GM23338 (cell line): ENCODE measurements at regions not wholly inside any gene's neighbourhood (a gene's known extent, or its start where the extent isn't known, plus 50 kb on each side); places are given as distances from the start of the nearest gene placed in this dataset.

ENCODE experiments used
- ATAC-seq: fragments of 200-7000 bp; cut with Tn5 transposase; 3 replicates; pipeline ENCODE4 v1.9.1; 2020
- DNase-seq: peaks from one replicate; pipeline ENCODE4 v3.0.0-alpha.2; 2015; ENCODE audit warnings: low spot score
- H2AFZ ChIP-seq: fragments of 200-600 bp; sonication (generic); 2 replicates; pipeline ENCODE4 v1.8.0; 2016; ENCODE audit warnings: antibody characterized with exemption, mild to moderate bottlenecking, moderate library complexity
- H3F3A ChIP-seq: fragments of 200-600 bp; sonication (generic); replicated peaks from 2 replicates; pipeline ENCODE4 v1.8.0; 2017; ENCODE audit warnings: antibody characterized with exemption, mixed run types, low read depth
- H3K27ac ChIP-seq: fragments of 200-600 bp; sonication (generic); 2 replicates; pipeline ENCODE4 v1.6.1; 2016; ENCODE audit warnings: low read depth
- H3K27me3 ChIP-seq: fragments of 200-600 bp; sonication (generic); 2 replicates; pipeline ENCODE4 v1.8.0; 2016; ENCODE audit warnings: mild to moderate bottlenecking, mixed run types, moderate library complexity; ENCODE audit not compliant: insufficient read depth
- H3K36me3 ChIP-seq: fragments of 200-600 bp; sonication (generic); 2 replicates; pipeline ENCODE4 v1.8.0; 2016; ENCODE audit warnings: mild to moderate bottlenecking; ENCODE audit not compliant: insufficient read depth
- H3K4me1 ChIP-seq: fragments of 200-600 bp; sonication (generic); 2 replicates; pipeline ENCODE4 v1.8.0; 2016; ENCODE audit warnings: mild to moderate bottlenecking, moderate library complexity; ENCODE audit not compliant: insufficient read depth
- H3K4me2 ChIP-seq: fragments of 200-600 bp; sonication (generic); 2 replicates; pipeline ENCODE4 v1.7.1; 2017; ENCODE audit warnings: mixed run types
- H3K4me3 ChIP-seq: fragments of 200-600 bp; sonication (generic); 2 replicates; pipeline ENCODE4 v1.6.1; 2016; ENCODE audit warnings: mixed run types
- H3K79me2 ChIP-seq: fragments of 200-600 bp; sonication (generic); replicated peaks from 2 replicates; pipeline ENCODE4 v1.8.0; 2017; ENCODE audit warnings: mild to moderate bottlenecking; ENCODE audit not compliant: insufficient read depth
- H3K9me2 ChIP-seq: fragments of 200-600 bp; sonication (generic); 2 replicates; pipeline ENCODE4 v1.8.0; 2017; ENCODE audit not compliant: insufficient read depth
- H4K20me1 ChIP-seq: fragments of 200-600 bp; sonication (generic); replicated peaks from 2 replicates; pipeline ENCODE4 v1.8.0; 2017; ENCODE audit warnings: mild to moderate bottlenecking; ENCODE audit not compliant: insufficient read depth
- H3K27ac Mint-ChIP-seq: 2 replicates; pipeline ENCODE4 v1.8.0; 2020; ENCODE audit warnings: inconsistent platforms, mild to moderate bottlenecking, moderate library complexity, mixed read lengths
- H3K27me3 Mint-ChIP-seq: 3 replicates; pipeline ENCODE4 v1.8.0; 2022; ENCODE audit warnings: low read depth, mild to moderate bottlenecking, moderate library complexity, mixed read lengths, inconsistent platforms; ENCODE audit not compliant: insufficient read depth, poor library complexity
- H3K36me3 Mint-ChIP-seq: 3 replicates; pipeline ENCODE4 v1.8.0; 2021; ENCODE audit warnings: low read depth, mild to moderate bottlenecking, inconsistent platforms, moderate library complexity, mixed read lengths
- H3K4me1 Mint-ChIP-seq: 3 replicates; pipeline ENCODE4 v1.8.0; 2020; ENCODE audit warnings: mild to moderate bottlenecking, inconsistent platforms, mixed read lengths
- H3K4me3 Mint-ChIP-seq: 3 replicates; pipeline ENCODE4 v1.8.0; 2021; ENCODE audit warnings: moderate library complexity, mild to moderate bottlenecking, inconsistent platforms, mixed read lengths
- H3K9me3 Mint-ChIP-seq: 3 replicates; pipeline ENCODE4 v1.8.0; 2020; ENCODE audit warnings: moderate library complexity, mild to moderate bottlenecking, inconsistent platforms, mixed read lengths
- CREB1 ChIP-seq: fragments of 250-450 bp; sonication (Bioruptor Pico); IDR thresholded peaks from 2 replicates; pipeline ENCODE4 v1.5.0; 2020; ENCODE audit warnings: low read depth, mild to moderate bottlenecking, moderate library complexity
- CTCF ChIP-seq, 2 experiments: fragments of 200-600 bp in 1 of 2; sonication (generic) in 1 of 2; conservative IDR thresholded peaks; 2 replicates each; pipeline versions ENCODE4 v1.5.1 to v1.6.1; 2016 to 2017; ENCODE audit warnings: antibody characterized with exemption in 2 of 2, low read depth in 2 of 2, mild to moderate bottlenecking in 2 of 2, moderate library complexity in 1 of 2
- ETS1 ChIP-seq: IDR thresholded peaks from 2 replicates; pipeline ENCODE4 v1.6.1; 2016; ENCODE audit warnings: antibody characterized with exemption
- EZH2 ChIP-seq: fragments of 200-600 bp; sonication (generic); IDR thresholded peaks from one replicate; pipeline ENCODE4 v1.8.0; 2017; ENCODE audit warnings: antibody characterized with exemption, mild to moderate bottlenecking, low read depth; ENCODE audit not compliant: unreplicated experiment
- EZH2phosphoT487 ChIP-seq: fragments of 200-600 bp; sonication (generic); IDR thresholded peaks from one replicate; pipeline ENCODE4 v1.8.1; 2018; ENCODE audit warnings: antibody characterized with exemption; ENCODE audit not compliant: unreplicated experiment
- JUNB ChIP-seq: IDR thresholded peaks from one replicate; pipeline ENCODE4 v1.6.1; 2016; ENCODE audit warnings: antibody characterized with exemption; ENCODE audit not compliant: unreplicated experiment
- NANOG ChIP-seq: IDR thresholded peaks from 2 replicates; pipeline ENCODE4 v1.6.1; 2016; ENCODE audit warnings: antibody characterized with exemption, borderline replicate concordance
- POLR2AphosphoS5 ChIP-seq: IDR thresholded peaks from 2 replicates; pipeline ENCODE4 v1.6.1; 2016; ENCODE audit warnings: antibody characterized with exemption, low read depth
- REST ChIP-seq: IDR thresholded peaks from one replicate; pipeline ENCODE4 v1.6.1; 2018; ENCODE audit warnings: antibody characterized with exemption; ENCODE audit not compliant: unreplicated experiment
- STAT1 ChIP-seq: IDR thresholded peaks from one replicate; pipeline ENCODE4 v1.6.1; 2016; ENCODE audit warnings: antibody characterized with exemption; ENCODE audit not compliant: unreplicated experiment
- ZNF114 ChIP-seq: fragments of 250-450 bp; sonication (Bioruptor Pico); IDR thresholded peaks from 2 replicates; pipeline ENCODE4 v1.5.0; 2020; ENCODE audit warnings: mild to moderate bottlenecking, moderate library complexity
- ZNF331 ChIP-seq: fragments of 250-450 bp; sonication (Bioruptor Pico); IDR thresholded peaks from 2 replicates; pipeline ENCODE4 v1.5.0; 2020; ENCODE audit warnings: low read depth, mild to moderate bottlenecking, moderate library complexity
- ZNF462 ChIP-seq: fragments of 250-450 bp; sonication (Bioruptor Pico); IDR thresholded peaks from 2 replicates; pipeline ENCODE4 v1.5.0; 2020; ENCODE audit warnings: mild to moderate bottlenecking, moderate library complexity

GRCh38 chr1:219751870-219752507, 139.1 kb upstream of the ZC3H11B start:
- no peaks in the 10 kb centered on the region for H3K79me2 ChIP-seq
- H3K27me3 ChIP-seq = no peaks in the 10 kb centered on the region
- Mint-ChIP-seq H3K9me3 (no peaks in the 10 kb centered on the region), H3K4me3 (no peak overlapping the region), H3K4me1 (no peaks in the 10 kb centered on the region; the same call in 2 of the 3 replicates), H3K27me3 (peaks cover 3% of the 10 kb centered on the region), H3K27ac (no peak overlapping the region), H3K36me3 (no peaks in the 10 kb centered on the region)
- no peaks in the 10 kb centered on the region for H3K36me3 ChIP-seq
- H3K4me1 ChIP-seq = no peaks in the 10 kb centered on the region
- no peak for DNase-seq
- peaks cover 9% of the 10 kb centered on the region for H3K9me2 ChIP-seq
- H3K27ac ChIP-seq = no peak overlapping the region
- no peak overlapping the region for H2AFZ ChIP-seq
- ATAC-seq = no peak
- H3K4me3 ChIP-seq = no peak overlapping the region
- TF ChIP-seq ZNF114 (CRISPR knock-in tag) = no peak
- no peak for TF ChIP-seq ZNF462 (CRISPR knock-in tag)
- no peak for TF ChIP-seq STAT1
- no peak for TF ChIP-seq EZH2phosphoT487
- TF ChIP-seq REST = no peak
- TF ChIP-seq EZH2 = no peak
- no peak for TF ChIP-seq ZNF331 (CRISPR knock-in tag)
- no peak for TF ChIP-seq POLR2AphosphoS5
- TF ChIP-seq CTCF (conservative IDR thresholded peaks at IDR 0.05; ENCODE audit: low read depth in 2 of 2) = no peak
- no peak for TF ChIP-seq ETS1
- TF ChIP-seq JUNB = no peak
- TF ChIP-seq CREB1 (CRISPR knock-in tag) = no peak
- no peak for TF ChIP-seq NANOG
- no peak overlapping the region for H3K4me2 ChIP-seq
- H3F3A ChIP-seq = no peaks in the 10 kb centered on the region
- no peaks in the 10 kb centered on the region for H4K20me1 ChIP-seq
